HL-60 (cell line): ENCODE measurements at regions not wholly inside any gene's neighbourhood (a gene's known extent, or its start where the extent isn't known, plus 50 kb on each side); places are given as distances from the start of the nearest gene placed in this dataset.

ENCODE experiments used
- DNase-seq, 2 experiments: peaks; one replicate each; pipeline ENCODE4 v3.0.0-alpha.2; 2010 to 2020; ENCODE audit warnings: low read depth in 1 of 2, low spot score in 1 of 2
- H3K27ac ChIP-seq: fragments of 250-450 bp; sonication (Bioruptor Pico); replicated peaks from 2 replicates; pipeline ENCODE4 v1.5.1; 2020; ENCODE audit warnings: mild to moderate bottlenecking, moderate library complexity
- H3K27me3 ChIP-seq: fragments of 250-450 bp; sonication (Bioruptor Pico); 2 replicates; pipeline ENCODE4 v1.5.1; 2021; ENCODE audit warnings: mild to moderate bottlenecking, moderate library complexity; ENCODE audit not compliant: insufficient read depth, poor library complexity, severe bottlenecking
- H3K4me3 ChIP-seq: replicated peaks from 2 replicates; pipeline ENCODE4 v1.5.1; 2011; ENCODE audit warnings: mild to moderate bottlenecking, control low read depth, low read length; ENCODE audit not compliant: insufficient read depth
- GABPA ChIP-seq: IDR thresholded peaks from 2 replicates; pipeline ENCODE4 v1.6.1; 2012; ENCODE audit warnings: low read depth
- POLR2AphosphoS5 ChIP-seq: IDR thresholded peaks from 2 replicates; pipeline ENCODE4 v1.6.1; 2012; ENCODE audit warnings: low read depth
- SPI1 ChIP-seq: IDR thresholded peaks from 2 replicates; pipeline ENCODE4 v1.6.1; 2012; ENCODE audit warnings: low read depth, mild to moderate bottlenecking, borderline replicate concordance
- TF ChIP-seq, protein P1 (sequence below): IDR thresholded peaks from one replicate; pipeline ENCODE4 v1.5.1; 2011; ENCODE audit warnings: low read length, control low read depth, inconsistent platforms; ENCODE audit not compliant: insufficient read depth
- TF ChIP-seq, protein P2 (sequence below): IDR thresholded peaks from 2 replicates; pipeline ENCODE4 v1.6.1; 2012; ENCODE audit warnings: low read depth; ENCODE audit not compliant: insufficient replicate concordance

DNA sequence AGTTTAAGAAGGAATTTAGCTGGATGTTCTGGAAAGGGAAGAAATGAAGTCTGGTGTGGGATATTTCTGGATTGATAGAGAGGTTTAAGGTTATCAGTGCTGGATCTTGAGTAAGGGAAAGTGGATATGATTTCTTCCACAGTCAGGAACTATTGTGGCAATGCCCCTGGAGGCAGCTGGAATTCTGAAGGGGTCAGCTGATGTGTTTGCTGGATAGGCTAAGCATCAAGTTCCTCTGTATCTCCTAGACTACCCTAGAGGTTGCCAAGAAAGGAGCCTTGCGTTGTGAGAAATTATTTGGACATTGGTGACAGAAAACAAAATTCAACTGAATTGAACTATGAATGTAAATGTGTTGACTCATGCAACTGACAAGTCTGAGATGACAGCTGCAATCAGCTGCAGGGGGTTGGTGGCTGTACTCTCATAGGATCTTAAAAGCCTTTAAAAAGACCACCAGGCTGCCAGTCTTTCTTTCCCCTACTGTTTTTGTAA is 244.4 kb downstream of the ATXN7L3B start:
- TF ChIP-seq GABPA, result no peak
- no peak for TF ChIP-seq SPI1
- TF ChIP-seq POLR2AphosphoS5, result no peak
- DNase-seq, result no peak
- Histone ChIP-seq H3K4me3 (no peak overlapping the region), H3K27ac (no peak overlapping the region), H3K27me3 (no peaks in the 10 kb centered on the region)

DNA sequence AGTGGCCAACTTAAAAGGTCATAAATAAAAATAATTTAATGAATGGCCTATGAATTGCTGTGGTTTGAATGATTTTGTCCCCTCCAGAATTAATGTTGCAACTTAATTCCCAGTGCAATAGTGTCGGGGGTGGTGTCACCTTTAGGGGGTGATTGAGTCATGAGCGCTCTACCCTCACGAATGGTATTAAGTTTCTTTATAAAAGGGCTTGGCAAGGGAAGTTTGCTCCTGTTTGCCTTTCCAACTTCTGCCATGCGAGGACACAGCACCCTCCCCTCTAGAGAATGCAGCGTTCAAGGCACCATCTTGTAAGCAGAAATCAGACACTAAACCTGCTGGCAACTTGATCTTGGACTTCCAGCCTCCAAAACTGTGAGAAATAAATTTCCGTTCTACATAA is 253.3 kb downstream of the ATXN7L3B start:
- TF ChIP-seq POLR2AphosphoS5, result no peak
- no peak for TF ChIP-seq GABPA
- TF ChIP-seq, protein P1, sequence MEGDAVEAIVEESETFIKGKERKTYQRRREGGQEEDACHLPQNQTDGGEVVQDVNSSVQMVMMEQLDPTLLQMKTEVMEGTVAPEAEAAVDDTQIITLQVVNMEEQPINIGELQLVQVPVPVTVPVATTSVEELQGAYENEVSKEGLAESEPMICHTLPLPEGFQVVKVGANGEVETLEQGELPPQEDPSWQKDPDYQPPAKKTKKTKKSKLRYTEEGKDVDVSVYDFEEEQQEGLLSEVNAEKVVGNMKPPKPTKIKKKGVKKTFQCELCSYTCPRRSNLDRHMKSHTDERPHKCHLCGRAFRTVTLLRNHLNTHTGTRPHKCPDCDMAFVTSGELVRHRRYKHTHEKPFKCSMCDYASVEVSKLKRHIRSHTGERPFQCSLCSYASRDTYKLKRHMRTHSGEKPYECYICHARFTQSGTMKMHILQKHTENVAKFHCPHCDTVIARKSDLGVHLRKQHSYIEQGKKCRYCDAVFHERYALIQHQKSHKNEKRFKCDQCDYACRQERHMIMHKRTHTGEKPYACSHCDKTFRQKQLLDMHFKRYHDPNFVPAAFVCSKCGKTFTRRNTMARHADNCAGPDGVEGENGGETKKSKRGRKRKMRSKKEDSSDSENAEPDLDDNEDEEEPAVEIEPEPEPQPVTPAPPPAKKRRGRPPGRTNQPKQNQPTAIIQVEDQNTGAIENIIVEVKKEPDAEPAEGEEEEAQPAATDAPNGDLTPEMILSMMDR, result no peak
- TF ChIP-seq SPI1, result no peak
- TF ChIP-seq, protein P2, sequence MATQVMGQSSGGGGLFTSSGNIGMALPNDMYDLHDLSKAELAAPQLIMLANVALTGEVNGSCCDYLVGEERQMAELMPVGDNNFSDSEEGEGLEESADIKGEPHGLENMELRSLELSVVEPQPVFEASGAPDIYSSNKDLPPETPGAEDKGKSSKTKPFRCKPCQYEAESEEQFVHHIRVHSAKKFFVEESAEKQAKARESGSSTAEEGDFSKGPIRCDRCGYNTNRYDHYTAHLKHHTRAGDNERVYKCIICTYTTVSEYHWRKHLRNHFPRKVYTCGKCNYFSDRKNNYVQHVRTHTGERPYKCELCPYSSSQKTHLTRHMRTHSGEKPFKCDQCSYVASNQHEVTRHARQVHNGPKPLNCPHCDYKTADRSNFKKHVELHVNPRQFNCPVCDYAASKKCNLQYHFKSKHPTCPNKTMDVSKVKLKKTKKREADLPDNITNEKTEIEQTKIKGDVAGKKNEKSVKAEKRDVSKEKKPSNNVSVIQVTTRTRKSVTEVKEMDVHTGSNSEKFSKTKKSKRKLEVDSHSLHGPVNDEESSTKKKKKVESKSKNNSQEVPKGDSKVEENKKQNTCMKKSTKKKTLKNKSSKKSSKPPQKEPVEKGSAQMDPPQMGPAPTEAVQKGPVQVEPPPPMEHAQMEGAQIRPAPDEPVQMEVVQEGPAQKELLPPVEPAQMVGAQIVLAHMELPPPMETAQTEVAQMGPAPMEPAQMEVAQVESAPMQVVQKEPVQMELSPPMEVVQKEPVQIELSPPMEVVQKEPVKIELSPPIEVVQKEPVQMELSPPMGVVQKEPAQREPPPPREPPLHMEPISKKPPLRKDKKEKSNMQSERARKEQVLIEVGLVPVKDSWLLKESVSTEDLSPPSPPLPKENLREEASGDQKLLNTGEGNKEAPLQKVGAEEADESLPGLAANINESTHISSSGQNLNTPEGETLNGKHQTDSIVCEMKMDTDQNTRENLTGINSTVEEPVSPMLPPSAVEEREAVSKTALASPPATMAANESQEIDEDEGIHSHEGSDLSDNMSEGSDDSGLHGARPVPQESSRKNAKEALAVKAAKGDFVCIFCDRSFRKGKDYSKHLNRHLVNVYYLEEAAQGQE, result no peak
- H3K4me3 ChIP-seq, result no peak overlapping the region
- DNase-seq, result no peak
- H3K27me3 ChIP-seq, result no peaks in the 10 kb centered on the region
- no peak overlapping the region for H3K27ac ChIP-seq

DNA sequence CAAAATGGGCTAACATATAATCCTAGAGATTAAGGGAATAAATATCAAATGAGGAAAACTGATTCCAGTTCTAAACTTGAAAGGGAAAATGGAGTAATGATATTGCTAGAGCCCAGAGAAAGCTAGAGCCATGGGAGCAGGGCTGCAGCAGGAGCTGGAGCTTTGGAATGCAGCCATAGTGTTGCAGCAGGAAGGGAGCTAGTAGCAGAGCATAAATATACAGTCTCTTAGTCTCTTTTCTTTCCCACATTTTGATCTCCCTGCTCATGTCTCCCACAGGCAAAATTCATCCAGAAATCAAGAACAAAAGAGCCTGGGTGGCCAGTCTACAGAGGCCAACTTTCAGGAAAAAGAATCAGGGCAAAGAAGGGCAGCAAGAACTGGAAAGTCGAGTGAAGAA is 253.7 kb downstream of the ATXN7L3B start:
- TF ChIP-seq POLR2AphosphoS5, result no peak
- TF ChIP-seq GABPA, result no peak
- TF ChIP-seq SPI1, result no peak
- Histone ChIP-seq H3K4me3 (no peak overlapping the region), H3K27me3 (no peaks in the 10 kb centered on the region), H3K27ac (no peak overlapping the region)
- no peak for DNase-seq

DNA sequence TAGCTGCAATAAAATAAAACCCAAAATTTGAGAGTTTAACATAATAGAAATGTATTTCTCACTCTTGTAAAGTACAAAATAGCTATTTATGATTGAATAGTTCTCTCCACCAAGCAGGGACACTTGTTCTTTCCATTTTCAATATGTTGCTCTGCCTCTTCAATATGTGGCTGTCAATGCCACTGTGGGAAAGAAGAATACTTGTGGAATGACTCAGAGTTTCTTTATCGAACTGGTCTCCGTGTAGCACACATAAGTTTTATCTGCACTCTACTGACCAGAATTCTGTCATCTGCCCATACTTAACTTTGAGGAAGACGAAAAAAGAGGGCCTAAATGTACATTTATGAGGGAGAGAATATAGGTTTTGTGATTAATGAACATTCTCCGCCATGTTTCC is 256.9 kb downstream of the ATXN7L3B start:
- TF ChIP-seq, protein P2, result no peak
- TF ChIP-seq SPI1 (no peak), GABPA (no peak), POLR2AphosphoS5 (no peak)
- TF ChIP-seq, protein P1, result no peak

DNA sequence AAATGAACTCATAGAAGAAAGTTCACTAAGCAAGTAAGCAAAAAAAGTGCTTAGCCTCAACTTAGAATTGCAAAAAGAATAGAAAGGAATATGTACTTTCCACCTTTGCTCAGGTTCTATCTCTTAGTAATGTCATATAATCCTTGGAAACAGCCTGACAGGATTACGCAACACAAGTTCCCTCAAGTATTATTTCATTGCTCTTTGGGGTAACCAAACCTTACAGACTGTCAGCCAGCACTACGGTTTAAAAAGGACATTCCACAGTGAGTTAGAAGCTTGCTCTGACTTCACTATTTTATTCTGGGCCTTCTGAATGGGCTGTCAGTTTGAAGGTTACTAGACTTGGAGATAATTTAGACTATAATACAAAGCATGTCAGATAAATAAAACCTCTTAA is 264.0 kb downstream of the ATXN7L3B start:
- TF ChIP-seq, protein P1, result no peak
- TF ChIP-seq SPI1 (no peak), POLR2AphosphoS5 (no peak), GABPA (no peak)
- TF ChIP-seq, protein P2, result no peak
- H3K4me3 ChIP-seq, result no peak overlapping the region
- H3K27me3 ChIP-seq, result no peaks in the 10 kb centered on the region
- no peak overlapping the region for H3K27ac ChIP-seq
- DNase-seq, result no peak

More for the DNA sequence above, 256.9 kb downstream of the ATXN7L3B start:
- H3K4me3 ChIP-seq, result no peak overlapping the region
- H3K27me3 ChIP-seq, result no peaks in the 10 kb centered on the region
- H3K27ac ChIP-seq, result no peak overlapping the region
- DNase-seq, result no peak
